ENCODE measurements at regions not wholly inside any gene's neighbourhood (a gene's known extent, or its start where the extent isn't known, plus 50 kb on each side); places are given as distances from the start of the nearest gene placed in this dataset.
"Not testable (repeated sequence)": the region's sequence is repeated elsewhere in the genome, so short reads cannot be mapped to it uniquely, and the experiment has no call there.

DNA sequence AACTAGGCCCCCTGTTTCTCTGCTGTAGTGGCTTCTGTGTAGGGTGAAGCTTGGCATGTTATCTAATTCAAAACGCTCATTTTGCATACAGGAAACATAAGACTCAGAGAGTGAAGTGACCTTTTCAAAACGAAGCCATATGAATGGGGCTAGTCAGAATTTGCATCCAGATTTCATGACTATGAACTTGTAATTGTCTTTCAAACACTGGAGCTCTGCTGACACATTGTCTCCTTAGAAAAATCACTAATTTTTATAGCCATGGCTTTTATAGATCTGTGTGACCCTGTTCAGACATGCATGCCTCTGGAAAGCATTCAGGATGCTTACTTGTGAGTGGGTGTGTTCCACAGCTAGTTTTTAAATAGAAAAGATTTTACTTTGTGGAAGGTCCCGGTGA is 444.3 kb upstream of the GCFC2 start:
- DNase-seq (ENCODE audit: low read depth in 2 of 2), result no peak
- TF ChIP-seq, protein P1, sequence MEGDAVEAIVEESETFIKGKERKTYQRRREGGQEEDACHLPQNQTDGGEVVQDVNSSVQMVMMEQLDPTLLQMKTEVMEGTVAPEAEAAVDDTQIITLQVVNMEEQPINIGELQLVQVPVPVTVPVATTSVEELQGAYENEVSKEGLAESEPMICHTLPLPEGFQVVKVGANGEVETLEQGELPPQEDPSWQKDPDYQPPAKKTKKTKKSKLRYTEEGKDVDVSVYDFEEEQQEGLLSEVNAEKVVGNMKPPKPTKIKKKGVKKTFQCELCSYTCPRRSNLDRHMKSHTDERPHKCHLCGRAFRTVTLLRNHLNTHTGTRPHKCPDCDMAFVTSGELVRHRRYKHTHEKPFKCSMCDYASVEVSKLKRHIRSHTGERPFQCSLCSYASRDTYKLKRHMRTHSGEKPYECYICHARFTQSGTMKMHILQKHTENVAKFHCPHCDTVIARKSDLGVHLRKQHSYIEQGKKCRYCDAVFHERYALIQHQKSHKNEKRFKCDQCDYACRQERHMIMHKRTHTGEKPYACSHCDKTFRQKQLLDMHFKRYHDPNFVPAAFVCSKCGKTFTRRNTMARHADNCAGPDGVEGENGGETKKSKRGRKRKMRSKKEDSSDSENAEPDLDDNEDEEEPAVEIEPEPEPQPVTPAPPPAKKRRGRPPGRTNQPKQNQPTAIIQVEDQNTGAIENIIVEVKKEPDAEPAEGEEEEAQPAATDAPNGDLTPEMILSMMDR (IDR thresholded peaks at IDR 0.05; ENCODE audit: low read depth, low read length), result no peak

DNA sequence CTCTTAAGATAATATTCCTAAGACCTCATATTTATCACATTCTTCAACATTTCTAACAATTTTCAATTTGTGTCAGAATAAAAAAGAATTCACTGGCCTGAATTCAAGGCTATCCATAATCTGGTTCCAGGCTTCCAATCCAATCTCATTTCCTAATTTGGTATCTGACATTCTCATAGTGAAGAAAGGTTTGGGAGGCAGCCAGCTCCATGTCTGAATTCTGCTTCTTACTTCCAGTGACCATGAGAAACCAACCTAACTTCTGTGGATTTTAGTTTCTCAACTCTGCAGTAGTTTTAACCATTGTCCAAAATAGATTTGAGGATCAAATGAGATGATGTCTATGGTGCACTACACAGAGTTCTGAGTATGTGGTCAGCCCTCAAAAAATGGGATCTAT is 439.1 kb upstream of the GCFC2 start:
- no peak overlapping the region for H3K4me3 ChIP-seq (replicated peaks in 1 of 2; ENCODE audit: low read depth in 2 of 2, low read length in 2 of 2)
- no peak for DNase-seq (ENCODE audit: low read depth in 2 of 2)
- TF ChIP-seq, protein P1 (IDR thresholded peaks at IDR 0.05; ENCODE audit: low read depth, low read length), result no peak

More for the DNA sequence above, 444.3 kb upstream of the GCFC2 start:
- H3K4me3 ChIP-seq (replicated peaks in 1 of 2; ENCODE audit: low read depth in 2 of 2, low read length in 2 of 2), result no peak overlapping the region

DNA sequence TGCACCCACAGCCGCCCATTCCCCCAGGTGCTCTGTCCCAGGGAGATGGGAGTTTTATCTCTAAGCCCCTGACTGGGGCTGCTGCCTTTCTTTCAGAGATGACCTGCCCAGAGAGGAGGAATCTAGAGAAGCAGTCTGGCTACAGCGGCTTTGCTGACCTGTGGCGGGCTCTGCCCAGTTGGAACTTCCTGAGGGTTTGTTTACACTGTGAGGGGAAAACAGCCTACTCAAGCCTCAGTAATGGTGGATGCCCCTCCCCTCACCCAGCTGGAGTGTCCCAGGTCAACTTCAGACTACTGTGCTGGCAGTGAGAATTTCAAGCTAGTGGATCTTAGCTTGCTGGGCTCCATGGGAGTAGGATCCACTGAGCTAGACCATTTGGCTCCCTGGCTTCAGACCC is 428.6 kb upstream of the GCFC2 start:
- H3K4me3 ChIP-seq (replicated peaks in 1 of 2; ENCODE audit: low read depth in 2 of 2, low read length in 2 of 2); DNase-seq (ENCODE audit: low read depth in 2 of 2): not testable (repeated sequence)

DNA sequence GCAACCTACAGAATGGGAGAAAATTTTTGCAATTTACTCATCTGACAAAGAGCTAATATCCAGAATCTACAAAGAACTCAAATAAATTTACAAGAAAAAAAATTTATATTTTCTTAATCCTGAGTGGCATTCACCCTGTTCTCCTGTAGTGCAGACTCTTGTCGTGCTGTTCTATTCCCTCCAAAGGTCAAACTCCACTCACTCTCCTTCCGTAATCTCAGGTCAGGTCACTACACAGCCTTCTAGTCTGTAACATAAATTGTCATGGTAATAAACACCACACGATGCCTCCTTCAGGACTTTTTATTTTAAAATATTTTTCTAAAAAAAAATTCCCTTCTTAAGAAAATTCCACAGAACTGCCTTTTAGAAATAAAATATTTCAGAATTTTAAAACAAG is 417.9 kb upstream of the GCFC2 start:
- TF ChIP-seq, protein P1 (IDR thresholded peaks at IDR 0.05; ENCODE audit: low read depth, low read length), result no peak
- no peak for DNase-seq (ENCODE audit: low read depth in 2 of 2)

DNA sequence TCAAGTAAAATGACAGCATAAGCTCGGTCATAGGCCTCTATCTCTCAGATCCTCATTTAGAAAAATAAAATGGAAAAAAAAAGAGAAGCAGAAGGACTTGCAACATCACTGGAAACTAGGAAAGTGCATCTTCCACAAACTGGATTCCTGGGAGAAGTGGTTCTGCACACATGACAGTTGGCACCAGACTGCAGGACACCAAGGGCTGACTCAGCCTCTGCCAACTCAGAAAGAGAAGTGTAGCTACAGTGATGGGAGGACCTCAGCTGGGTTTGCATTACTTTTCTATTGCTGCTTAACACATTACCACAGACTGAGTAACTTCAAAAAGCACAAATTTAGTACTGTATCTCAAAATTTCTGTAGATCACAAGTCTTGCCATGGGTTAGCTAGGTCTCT is 409.5 kb upstream of the GCFC2 start:
- no peak for DNase-seq (ENCODE audit: low read depth in 2 of 2)
- TF ChIP-seq, protein P1 (IDR thresholded peaks at IDR 0.05; ENCODE audit: low read depth, low read length), result no peak
- H3K4me3 ChIP-seq (replicated peaks in 1 of 2; ENCODE audit: low read depth in 2 of 2, low read length in 2 of 2), result no peak overlapping the region

More for the DNA sequence above, 417.9 kb upstream of the GCFC2 start:
- no peak overlapping the region for H3K4me3 ChIP-seq (replicated peaks in 1 of 2; ENCODE audit: low read depth in 2 of 2, low read length in 2 of 2)

DNA sequence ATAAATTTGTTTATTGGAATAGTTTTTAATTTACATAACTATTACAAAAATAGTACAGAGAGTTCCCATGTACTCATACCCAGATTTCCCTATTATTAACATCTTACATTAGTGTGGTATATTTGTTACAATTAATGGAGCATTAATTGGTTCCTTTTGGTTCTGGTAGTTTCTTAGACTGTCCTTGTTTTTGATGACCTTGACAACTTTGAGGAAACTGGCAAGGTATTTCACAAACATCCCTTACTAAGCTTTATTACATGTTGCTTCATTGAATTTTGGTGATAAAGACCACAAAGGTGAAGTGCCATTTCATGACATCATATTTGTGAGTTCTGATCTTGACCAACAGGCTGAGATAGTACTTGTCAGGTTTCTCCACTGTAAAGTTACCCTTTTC is 379.0 kb upstream of the GCFC2 start:
- TF ChIP-seq, protein P1 (IDR thresholded peaks at IDR 0.05; ENCODE audit: low read depth, low read length), result no peak
- DNase-seq (ENCODE audit: low read depth in 2 of 2), result no peak
- no peak overlapping the region for H3K4me3 ChIP-seq (replicated peaks in 1 of 2; ENCODE audit: low read depth in 2 of 2, low read length in 2 of 2)

DNA sequence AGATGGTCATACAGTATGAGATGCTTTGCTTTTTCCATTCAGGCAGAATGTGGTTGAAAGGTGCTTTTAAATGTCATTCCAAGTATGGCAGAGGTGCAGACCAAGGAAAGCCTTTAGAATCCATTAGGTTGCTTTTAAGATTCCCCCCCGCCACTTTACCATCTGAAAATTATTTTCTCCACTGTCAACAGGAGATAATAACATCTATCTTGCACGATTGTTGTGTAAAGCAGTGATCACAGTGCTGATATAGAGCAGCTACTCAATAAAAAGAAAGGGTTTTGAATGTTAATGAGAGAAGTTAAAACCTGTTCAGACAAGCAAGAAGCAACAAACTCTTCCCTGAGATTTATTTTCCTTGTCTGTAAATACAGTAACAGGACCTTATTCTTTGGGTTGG is 372.5 kb upstream of the GCFC2 start:
- DNase-seq (ENCODE audit: low read depth in 2 of 2), result no peak
- TF ChIP-seq, protein P1 (IDR thresholded peaks at IDR 0.05; ENCODE audit: low read depth, low read length), result no peak
- no peak overlapping the region for H3K4me3 ChIP-seq (replicated peaks in 1 of 2; ENCODE audit: low read depth in 2 of 2, low read length in 2 of 2)

Data from cardiac fibroblast (primary cell).